Cardiac fibroblast (primary cell): ENCODE measurements at regions not wholly inside any gene's neighbourhood (a gene's known extent, or its start where the extent isn't known, plus 50 kb on each side); places are given as distances from the start of the nearest gene placed in this dataset.
"Not testable (repeated sequence)": the region's sequence is repeated elsewhere in the genome, so short reads cannot be mapped to it uniquely, and the experiment has no call there.

Experiments used
- DNase-seq, 2 donors: peaks; one replicate each; pipeline versions ENCODE4 v3.0.0 to v3.0.0-alpha.2; 2010; ENCODE audit warnings: low read depth in 2 of 2
- H3K4me3 ChIP-seq, 2 donors: replicated peaks in 1 of 2; 1 replicate in 1 of 2; 2 replicates in 1 of 2; pipeline ENCODE4 v1.5.1; 2011; ENCODE audit warnings: low read depth in 2 of 2, low read length in 2 of 2, mild to moderate bottlenecking in 2 of 2, moderate library complexity in 1 of 2
- CTCF ChIP-seq: IDR thresholded peaks from one replicate; pipeline ENCODE4 v1.5.1; 2011; ENCODE audit warnings: low read depth, mild to moderate bottlenecking, low read length, inconsistent platforms

- DNase-seq, result no peak
- H3K4me3 ChIP-seq, result no peak overlapping the region
- no peak for TF ChIP-seq CTCF
These were observed 325.9 kb upstream of the CYLC2 start for GRCh38 chr9:102669220-102669619.

GRCh38 chr9:102652471-102652870 is 342.7 kb upstream of the CYLC2 start:
- DNase-seq, result no peak
- no peak for TF ChIP-seq CTCF
- no peak overlapping the region for H3K4me3 ChIP-seq

DNA sequence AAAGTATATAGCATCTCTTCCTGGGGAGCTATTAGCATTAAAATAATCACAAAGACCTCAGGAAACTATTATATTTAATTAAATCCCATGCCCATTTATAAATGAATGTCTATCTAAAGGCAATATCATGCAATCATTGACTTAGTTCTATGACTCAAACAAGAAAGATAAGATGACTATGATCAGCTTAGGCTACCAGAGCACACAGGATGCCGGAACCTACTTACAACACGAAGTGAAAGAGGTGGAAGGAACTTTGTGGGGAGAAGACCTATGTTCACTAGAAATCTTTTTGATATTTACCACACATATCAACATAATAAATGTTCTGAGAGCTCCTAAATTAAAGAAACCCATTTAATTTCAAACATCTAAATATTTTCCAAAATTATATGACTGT is 344.2 kb upstream of the CYLC2 start:
- no peak for DNase-seq
- no peak overlapping the region for H3K4me3 ChIP-seq
- TF ChIP-seq CTCF, result no peak

DNA sequence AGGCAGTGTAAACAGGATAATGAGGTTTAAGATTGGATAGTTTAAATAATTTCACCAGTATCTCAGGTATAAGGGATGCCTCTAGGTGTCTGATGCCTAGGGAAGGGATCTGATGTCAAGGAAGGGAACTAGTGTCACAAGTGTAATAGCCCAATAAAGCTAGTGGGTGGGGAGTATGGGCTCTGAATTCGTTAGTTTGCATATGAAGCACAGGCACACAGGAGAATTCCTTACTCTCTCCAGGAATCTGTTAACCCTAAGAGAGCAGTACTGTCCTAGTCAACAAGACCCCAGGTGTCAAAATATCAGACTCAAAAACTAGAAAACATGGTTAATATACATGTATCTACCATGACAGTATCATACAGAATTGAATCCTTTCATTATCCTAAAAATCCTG is 352.5 kb upstream of the CYLC2 start:
- no peak overlapping the region for H3K4me3 ChIP-seq
- TF ChIP-seq CTCF, result no peak
- DNase-seq, result no peak

DNA sequence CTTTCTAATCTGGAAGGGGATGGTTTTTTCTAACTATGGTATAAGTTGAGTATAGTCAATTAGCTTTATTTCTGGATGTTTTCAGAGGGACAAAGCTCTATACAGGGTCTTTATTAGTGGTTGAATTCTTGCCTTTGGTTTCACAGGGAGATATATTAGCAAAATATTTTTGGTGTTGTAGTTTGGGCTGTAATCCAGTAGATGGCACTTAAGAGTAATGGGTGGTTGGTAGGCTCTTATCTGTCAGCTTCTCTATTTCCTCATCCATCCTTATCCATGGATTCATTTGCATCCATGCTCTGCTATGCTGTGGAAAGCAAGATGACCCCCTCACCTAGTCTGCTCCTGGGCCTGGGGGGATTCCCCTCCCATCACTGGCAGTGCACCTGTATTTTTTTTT is 363.6 kb upstream of the CYLC2 start:
- no peak overlapping the region for H3K4me3 ChIP-seq
- peak; percentile 42 for TF ChIP-seq CTCF
- DNase-seq, result peak; percentile 0 to 26

DNA sequence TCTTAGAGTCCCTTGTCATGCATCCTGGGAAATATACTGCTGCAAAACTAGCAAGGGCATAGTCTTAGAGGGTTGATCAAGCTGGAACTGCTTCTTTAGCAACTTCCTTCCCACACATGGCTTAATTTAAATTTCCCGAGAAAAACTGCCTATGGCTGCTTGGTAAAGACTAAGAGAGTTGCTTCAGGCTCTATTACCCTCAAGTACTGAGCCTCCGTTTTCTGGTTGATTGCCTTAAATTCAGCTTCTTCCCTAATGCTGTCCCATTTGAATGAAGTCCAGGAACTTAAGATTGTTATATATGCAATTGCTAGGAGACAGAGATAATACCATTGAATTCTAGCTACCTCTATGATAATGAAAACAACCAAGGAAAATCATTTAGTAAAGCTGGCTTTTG is 385.7 kb upstream of the CYLC2 start:
- no peak for TF ChIP-seq CTCF

DNA sequence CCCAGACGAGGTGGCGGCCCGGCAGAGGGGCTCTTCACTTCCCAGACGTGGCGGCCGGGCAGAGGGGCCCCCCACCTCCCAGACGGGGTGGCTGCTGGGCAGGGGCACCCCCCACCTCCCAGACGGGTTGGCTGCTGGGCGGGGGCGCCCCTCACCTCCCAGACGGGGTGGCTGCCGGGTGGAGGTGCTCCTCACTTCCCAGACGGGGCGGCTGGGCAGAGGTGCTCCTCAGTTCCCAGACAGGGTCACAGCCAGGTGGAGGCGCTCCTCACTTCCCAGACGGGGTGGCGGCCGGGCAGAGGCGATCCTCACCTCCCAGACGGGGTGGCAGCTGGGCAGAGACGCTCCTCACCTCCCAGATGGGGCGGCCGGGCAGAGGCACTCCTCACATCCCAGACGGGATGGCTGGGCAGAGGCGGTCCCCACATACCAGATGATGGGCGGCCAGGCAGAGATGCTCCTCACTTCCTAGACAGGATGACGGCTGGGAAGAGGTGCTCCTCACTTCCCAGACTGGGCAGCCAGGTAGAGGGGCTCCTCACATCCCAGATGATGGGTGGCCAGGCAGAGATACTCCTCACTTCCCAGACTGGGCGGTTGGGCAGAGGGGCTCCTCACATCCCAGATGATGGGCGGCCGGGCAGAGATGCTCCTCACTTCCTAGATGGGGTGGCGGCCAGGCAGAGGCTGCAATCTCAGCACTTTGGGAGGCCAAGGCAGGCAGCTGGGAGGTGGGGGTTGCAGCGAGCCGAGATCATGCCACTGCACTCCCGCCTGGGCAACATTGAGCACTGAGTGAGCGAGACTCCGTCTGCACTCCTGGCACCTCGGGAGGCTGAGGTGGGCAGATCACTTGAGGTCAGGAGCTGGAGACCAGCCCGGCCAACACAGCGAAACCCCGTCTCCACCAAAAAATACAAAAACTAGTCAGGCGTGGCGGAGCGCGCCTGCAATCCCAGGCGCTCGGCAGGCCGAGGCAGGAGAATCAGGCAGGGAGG is 391.6 kb upstream of the CYLC2 start:
- not testable (repeated sequence) for H3K4me3 ChIP-seq, DNase-seq

More for the DNA sequence above, 385.7 kb upstream of the CYLC2 start:
- H3K4me3 ChIP-seq, result no peak overlapping the region
- no peak for DNase-seq
